BE2C (cell line): ENCODE measurements at regions not wholly inside any gene's neighbourhood (a gene's known extent, or its start where the extent isn't known, plus 50 kb on each side); places are given as distances from the start of the nearest gene placed in this dataset.

ENCODE experiments used
- DNase-seq: peaks from one replicate; pipeline ENCODE4 v3.0.0-alpha.2; 2020
- H3K27me3 ChIP-seq: fragments of 250-450 bp; sonication (Bioruptor Pico); 2 replicates; pipeline ENCODE4 v1.5.1; 2020; ENCODE audit warnings: mild to moderate bottlenecking
- H3K36me3 ChIP-seq: fragments of 250-450 bp; sonication (Bioruptor Pico); 2 replicates; pipeline ENCODE4 v1.5.1; 2020; ENCODE audit warnings: mild to moderate bottlenecking
- H3K4me1 ChIP-seq: fragments of 250-450 bp; sonication (Bioruptor Pico); 2 replicates; pipeline ENCODE4 v1.5.1; 2020
- H3K4me3 ChIP-seq: 2 replicates; pipeline ENCODE4 v1.5.1; 2011; ENCODE audit warnings: low read depth, low read length
- H3K9me3 ChIP-seq: fragments of 250-450 bp; sonication (Bioruptor Pico); 2 replicates; pipeline ENCODE4 v1.5.1; 2020
- CTCF ChIP-seq: IDR thresholded peaks from 2 replicates; pipeline ENCODE4 v1.5.1; 2012; ENCODE audit warnings: mild to moderate bottlenecking, low read depth, low read length

GRCh38 chr16:65618333-65618732 lies 496.5 kb upstream of the CDH11 start:
- Histone ChIP-seq H3K36me3 (no peaks in the 10 kb centered on the region), H3K4me1 (peaks cover 5% of the 10 kb centered on the region; the same call in 1 of the 2 replicates), H3K9me3 (no peaks in the 10 kb centered on the region), H3K4me3 (no peak overlapping the region), H3K27me3 (no peaks in the 10 kb centered on the region)
- DNase-seq: peak; percentile 10
- TF ChIP-seq CTCF: no peak

- no peaks in the 10 kb centered on the region for H3K27me3 ChIP-seq
- no peak for TF ChIP-seq CTCF
- peaks cover 5% of the 10 kb centered on the region; the same call in 1 of the 2 replicates for H3K4me1 ChIP-seq
- H3K36me3 ChIP-seq: no peaks in the 10 kb centered on the region
- no peaks in the 10 kb centered on the region for H3K9me3 ChIP-seq
- DNase-seq: no peak
- no peak overlapping the region for H3K4me3 ChIP-seq
These were observed 495.6 kb upstream of the CDH11 start for GRCh38 chr16:65617421-65617820.

- no peak for TF ChIP-seq CTCF
- DNase-seq: no peak
- H3K9me3 ChIP-seq: no peaks in the 10 kb centered on the region
- H3K36me3 ChIP-seq: no peaks in the 10 kb centered on the region
- H3K4me3 ChIP-seq: no peak overlapping the region
- no peaks in the 10 kb centered on the region for H3K27me3 ChIP-seq
- H3K4me1 ChIP-seq: no peaks in the 10 kb centered on the region; the same call in 1 of the 2 replicates
These were observed 486.6 kb upstream of the CDH11 start for GRCh38 chr16:65608455-65608854.

- no peak for TF ChIP-seq CTCF
- no peaks in the 10 kb centered on the region for H3K27me3 ChIP-seq
- H3K9me3 ChIP-seq: no peaks in the 10 kb centered on the region
- no peak overlapping the region for H3K4me3 ChIP-seq
- H3K36me3 ChIP-seq: no peaks in the 10 kb centered on the region
- DNase-seq: no peak
- no peaks in the 10 kb centered on the region; the same call in 1 of the 2 replicates for H3K4me1 ChIP-seq
These were observed 482.9 kb upstream of the CDH11 start for GRCh38 chr16:65604771-65605170.

- no peaks in the 10 kb centered on the region for H3K27me3 ChIP-seq
- no peak for TF ChIP-seq CTCF
- H3K36me3 ChIP-seq: no peaks in the 10 kb centered on the region
- H3K9me3 ChIP-seq: no peaks in the 10 kb centered on the region
- H3K4me1 ChIP-seq: no peaks in the 10 kb centered on the region; the same call in 1 of the 2 replicates
- H3K4me3 ChIP-seq: no peak overlapping the region
- no peak for DNase-seq
These were observed 479.9 kb upstream of the CDH11 start for GRCh38 chr16:65601781-65602180.

GRCh38 chr16:65600629-65601028 lies 478.8 kb upstream of the CDH11 start:
- H3K9me3 ChIP-seq: no peaks in the 10 kb centered on the region
- H3K4me1 ChIP-seq: no peaks in the 10 kb centered on the region; the same call in 1 of the 2 replicates
- no peak for DNase-seq
- TF ChIP-seq CTCF: no peak
- no peak overlapping the region for H3K4me3 ChIP-seq
- no peaks in the 10 kb centered on the region for H3K36me3 ChIP-seq
- H3K27me3 ChIP-seq: no peaks in the 10 kb centered on the region
